Smooth muscle cell of the brain vasculature (primary cell): ENCODE measurements at regions not wholly inside any gene's neighbourhood (a gene's known extent, or its start where the extent isn't known, plus 50 kb on each side); places are given as distances from the start of the nearest gene placed in this dataset.

ENCODE experiments used
- DNase-seq: peaks from one replicate; pipeline ENCODE4 v3.0.0-alpha.2; 2012; ENCODE audit warnings: low read depth, low spot score

- DNase-seq: no peak
These were observed 469.4 kb downstream of the PREX1 start for GRCh38 chr20:48358176-48359054.

GRCh38 chr20:48357714-48358113 lies 470.1 kb downstream of the PREX1 start:
- no peak for DNase-seq

- DNase-seq: no peak
These were observed 472.9 kb downstream of the PREX1 start for GRCh38 chr20:48354903-48355302.

- no peak for DNase-seq
These were observed 473.4 kb downstream of the PREX1 start for GRCh38 chr20:48354320-48354876.

GRCh38 chr20:48352628-48353027 lies 475.2 kb downstream of the PREX1 start:
- no peak for DNase-seq

- DNase-seq: no peak
These were observed 475.8 kb downstream of the PREX1 start for GRCh38 chr20:48352042-48352441.

- DNase-seq: no peak
These were observed 477.3 kb downstream of the PREX1 start for GRCh38 chr20:48350313-48350988.

GRCh38 chr20:48349656-48350055 lies 478.1 kb downstream of the PREX1 start:
- no peak for DNase-seq

- DNase-seq: no peak
These were observed 479.8 kb downstream of the PREX1 start for GRCh38 chr20:48348022-48348421.

GRCh38 chr20:48342822-48343513 lies 484.8 kb downstream of the PREX1 start:
- DNase-seq: no peak

GRCh38 chr20:48340883-48341281 lies 486.9 kb downstream of the PREX1 start:
- DNase-seq: no peak

GRCh38 chr20:48339986-48340882 lies 487.6 kb downstream of the PREX1 start:
- no peak for DNase-seq

- no peak for DNase-seq
These were observed 488.4 kb downstream of the PREX1 start for GRCh38 chr20:48339190-48339985.

- no peak for DNase-seq
These were observed 489.1 kb downstream of the PREX1 start for GRCh38 chr20:48338717-48339116.

GRCh38 chr20:48336597-48336996 lies 491.2 kb downstream of the PREX1 start:
- no peak for DNase-seq

GRCh38 chr20:48335308-48336050 lies 492.3 kb downstream of the PREX1 start:
- DNase-seq: no peak

GRCh38 chr20:48333707-48334106 lies 494.1 kb downstream of the PREX1 start:
- no peak for DNase-seq

GRCh38 chr20:48332555-48332954 lies 495.2 kb downstream of the PREX1 start:
- no peak for DNase-seq

GRCh38 chr20:48331518-48332286 lies 496.1 kb downstream of the PREX1 start:
- DNase-seq: no peak
